GM19025 (cell line): ENCODE measurements at regions not wholly inside any gene's neighbourhood (a gene's known extent, or its start where the extent isn't known, plus 50 kb on each side); places are given as distances from the start of the nearest gene placed in this dataset.
A peak's percentile ranks its signal among the peaks of the same experiment; 100 is the strongest.
"Not testable (repeated sequence)": the region's sequence is repeated elsewhere in the genome, so short reads cannot be mapped to it uniquely, and the experiment has no call there.

Experiments
- ATAC-seq: cut with Tn5 transposase; IDR thresholded peaks from one replicate; pipeline ENCODE4 v1.9.1; 2021; ENCODE audit warnings: mild to moderate bottlenecking, low read depth, moderate library complexity; ENCODE audit not compliant: unreplicated experiment

GRCh38 chr5:100398815-100399214 is 136.4 kb upstream of the FAM174A start:
- not testable (repeated sequence) for ATAC-seq

DNA sequence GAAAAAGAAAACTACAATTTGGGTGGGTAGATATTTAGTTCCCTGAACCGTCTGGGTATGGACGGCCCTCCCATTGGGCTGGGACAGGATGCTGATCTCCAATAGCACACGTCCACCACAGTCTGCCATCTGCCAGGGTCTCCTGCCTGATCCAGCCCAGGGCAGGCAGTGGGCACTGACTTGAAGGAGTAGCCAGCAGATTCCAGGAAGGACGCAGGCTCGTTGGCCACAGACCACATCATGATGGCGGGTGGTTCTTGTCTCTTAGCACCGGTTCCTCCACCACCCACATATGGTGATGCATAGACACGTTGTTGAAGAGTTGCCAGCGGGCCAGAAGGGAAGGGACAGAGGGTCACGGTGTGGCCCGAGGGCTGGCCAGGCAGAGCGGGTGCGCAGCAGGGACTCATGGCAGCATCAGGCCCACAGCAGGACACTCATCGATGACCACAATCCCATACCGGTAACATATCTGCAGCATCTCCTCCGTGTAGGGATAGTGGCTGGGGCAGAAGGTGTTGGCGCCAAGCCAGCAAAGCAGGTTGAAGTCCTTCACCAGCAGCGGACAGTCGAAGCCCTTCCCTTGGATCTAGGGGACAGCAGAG is 155.8 kb upstream of the FAM174A start:
- ATAC-seq: not testable (repeated sequence)

- not testable (repeated sequence) for ATAC-seq
Observed at GRCh38 chr5:100364757-100365478, 170.3 kb upstream of the FAM174A start.

DNA sequence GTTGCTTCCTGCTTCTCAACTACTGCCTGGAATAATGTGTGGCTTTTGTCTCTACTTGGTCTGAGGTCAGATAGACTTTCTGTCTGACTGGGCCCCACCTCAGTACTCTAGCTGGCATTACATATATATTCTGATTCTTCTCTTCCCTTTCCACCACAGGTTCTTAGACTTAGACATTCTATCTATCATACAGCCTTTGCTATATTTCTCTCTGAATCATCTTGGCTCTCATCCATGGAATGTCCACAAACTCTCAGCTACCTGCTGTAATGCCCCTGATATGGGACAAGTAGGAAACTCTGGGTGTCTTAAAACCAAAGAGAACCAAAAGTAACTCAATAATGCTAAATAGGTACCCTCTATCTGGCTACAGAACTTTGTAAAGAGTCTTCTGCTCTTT is 170.8 kb upstream of the FAM174A start:
- ATAC-seq: not testable (repeated sequence)

- not testable (repeated sequence) for ATAC-seq
Observed at GRCh38 chr5:100359998-100360397, 175.2 kb upstream of the FAM174A start.

GRCh38 chr5:100346269-100346668 is 188.9 kb upstream of the FAM174A start:
- not testable (repeated sequence) for ATAC-seq

DNA sequence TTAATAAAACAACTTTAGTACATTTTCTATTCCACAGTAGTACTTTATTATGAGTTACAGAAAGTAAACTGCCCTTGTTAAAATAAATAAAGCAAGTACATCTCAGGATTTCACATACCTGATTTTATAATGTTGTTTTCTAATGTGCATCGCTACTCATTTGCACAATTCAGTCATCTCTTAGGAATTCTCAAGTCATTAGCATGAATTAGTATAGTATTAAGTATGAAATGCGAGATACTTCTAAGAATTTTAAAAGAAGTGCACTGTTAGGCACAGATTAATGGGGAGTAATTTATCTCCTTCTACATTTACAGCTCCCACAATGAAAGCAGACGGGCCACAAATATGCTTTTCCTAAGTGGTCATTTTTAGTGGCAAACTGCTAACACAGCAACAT is 193.7 kb upstream of the FAM174A start:
- ATAC-seq: not testable (repeated sequence)

DNA sequence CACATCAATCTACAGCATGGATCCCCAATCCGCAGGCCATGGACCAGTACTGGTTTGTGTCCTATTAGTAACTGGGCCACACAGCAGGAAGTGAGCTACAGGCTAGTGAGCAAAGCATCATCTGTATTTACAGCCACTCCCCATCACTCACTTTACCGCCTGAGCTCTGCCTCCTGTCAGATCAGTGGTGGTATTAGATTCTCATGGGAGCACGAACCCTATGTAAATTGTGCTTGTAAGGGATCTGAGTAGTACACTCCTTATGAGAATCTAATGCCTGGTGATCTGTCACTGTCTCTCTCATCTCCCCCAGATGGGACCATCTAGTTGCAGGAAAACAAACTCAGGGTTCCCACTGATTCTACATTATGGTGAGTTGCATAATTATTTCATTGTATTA is 212.7 kb upstream of the FAM174A start:
- no peak for ATAC-seq

DNA sequence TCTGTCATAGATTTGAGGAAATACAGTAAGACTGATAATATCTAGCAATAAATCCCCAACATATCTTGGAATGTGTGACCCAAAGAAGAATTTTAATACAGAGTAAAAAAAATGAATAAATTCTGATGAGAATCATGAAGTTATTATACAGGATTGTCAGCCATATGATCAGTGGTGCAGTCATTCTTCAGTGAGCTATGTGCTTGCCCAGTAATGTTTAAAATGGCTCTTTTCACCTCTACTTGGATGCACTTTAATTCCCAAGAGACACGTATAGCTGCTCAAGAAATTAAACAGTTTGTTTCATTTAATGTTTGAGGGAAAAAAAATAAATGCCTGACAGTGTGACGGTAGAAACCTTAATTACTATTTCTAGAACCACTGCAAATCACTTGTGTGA is 215.3 kb upstream of the FAM174A start:
- ATAC-seq: no peak

DNA sequence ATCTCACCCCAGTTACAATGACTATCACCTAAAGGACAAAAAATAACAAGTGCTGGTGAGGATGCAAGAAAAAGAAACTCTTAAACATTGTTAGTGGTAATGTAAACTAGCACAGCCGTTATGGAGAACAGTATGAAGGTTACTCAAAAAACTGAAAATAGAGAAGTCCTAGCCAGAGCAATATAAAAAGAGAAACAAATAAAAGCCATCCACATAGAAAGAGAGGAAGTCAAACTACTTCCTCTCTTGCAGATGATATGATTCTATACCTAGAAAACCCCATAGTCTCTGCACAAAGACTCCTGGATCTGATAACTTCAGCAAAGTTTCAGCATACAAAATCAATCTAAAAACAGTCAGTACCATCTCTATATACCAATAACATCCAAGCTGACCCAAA is 221.5 kb upstream of the FAM174A start:
- no peak for ATAC-seq

- no peak for ATAC-seq
Observed at GRCh38 chr5:100311806-100312205, 223.4 kb upstream of the FAM174A start.

GRCh38 chr5:100306000-100306399 is 229.2 kb upstream of the FAM174A start:
- ATAC-seq: no peak

GRCh38 chr5:100303216-100303615 is 232.0 kb upstream of the FAM174A start:
- no peak for ATAC-seq

- no peak for ATAC-seq
Observed at GRCh38 chr5:100299261-100299660, 235.9 kb upstream of the FAM174A start.

DNA sequence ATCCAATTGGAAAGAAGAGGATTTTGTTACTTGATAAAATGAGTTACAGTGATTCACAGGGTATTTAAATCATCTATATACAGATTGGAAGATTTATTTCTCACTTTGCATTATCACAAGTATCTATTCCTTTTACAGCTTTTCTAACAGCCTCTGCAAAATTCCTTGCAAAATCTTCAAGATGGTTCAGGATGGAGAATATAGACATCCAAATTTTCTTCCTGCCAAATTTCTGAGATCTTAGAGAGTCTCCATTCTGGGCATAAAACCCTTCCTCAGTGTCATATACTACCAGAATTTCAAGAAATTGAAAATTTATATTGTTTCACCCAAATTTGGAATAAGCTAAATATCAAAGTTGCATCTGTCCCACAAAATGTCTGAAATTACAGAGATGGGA is 259.1 kb upstream of the FAM174A start:
- ATAC-seq: no peak

DNA sequence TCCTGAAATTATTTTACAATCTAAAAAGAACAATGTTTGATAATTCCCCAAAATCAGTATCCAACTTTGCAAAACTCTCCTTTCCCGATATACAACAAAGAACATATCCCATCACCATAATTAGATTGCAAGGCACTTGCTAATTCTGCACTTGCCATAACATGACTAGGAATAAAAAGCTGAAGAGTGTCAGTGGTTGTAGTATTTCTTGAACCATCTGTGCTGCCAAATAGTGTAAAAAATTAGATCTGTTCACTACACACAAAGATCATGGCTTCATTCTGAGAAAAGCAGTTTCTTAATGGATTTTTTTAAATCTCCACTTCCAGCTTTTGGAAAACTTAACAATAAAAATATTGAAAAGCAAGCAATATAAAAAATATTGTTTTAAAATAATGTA is 259.5 kb upstream of the FAM174A start:
- ATAC-seq: no peak

DNA sequence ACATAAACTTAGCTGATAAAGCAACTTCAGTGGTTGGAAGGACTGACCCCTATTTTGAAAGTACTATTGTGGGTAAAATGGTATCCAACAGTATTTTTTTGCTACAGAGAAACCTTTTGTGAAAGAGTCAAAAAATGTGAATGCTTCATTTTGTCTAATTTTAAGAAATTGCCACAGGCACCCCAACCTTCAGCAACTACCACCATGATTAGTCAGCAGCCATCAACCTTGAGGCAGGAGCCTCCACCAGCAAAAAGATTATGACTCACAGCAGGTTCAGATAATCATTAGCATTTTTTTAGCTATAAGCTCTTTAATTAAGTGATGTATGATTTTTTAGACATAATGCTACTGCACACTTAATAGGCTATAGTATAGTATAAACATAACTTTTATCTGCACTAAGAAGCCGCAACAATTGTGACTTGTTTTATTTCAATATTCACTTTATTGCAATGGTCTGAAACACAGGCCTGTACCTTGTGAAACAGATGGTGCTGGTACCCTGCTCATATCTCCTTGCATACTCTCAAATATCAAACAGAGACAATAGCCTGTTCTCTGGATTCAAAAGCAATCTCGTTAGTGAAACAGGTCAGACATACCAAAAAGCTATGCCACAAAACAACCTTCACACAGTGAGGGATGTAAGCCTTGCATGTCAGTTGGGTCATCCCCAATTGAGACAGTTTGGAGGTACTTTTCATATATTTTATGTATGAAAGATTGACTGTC is 261.2 kb upstream of the FAM174A start:
- ATAC-seq: no peak

DNA sequence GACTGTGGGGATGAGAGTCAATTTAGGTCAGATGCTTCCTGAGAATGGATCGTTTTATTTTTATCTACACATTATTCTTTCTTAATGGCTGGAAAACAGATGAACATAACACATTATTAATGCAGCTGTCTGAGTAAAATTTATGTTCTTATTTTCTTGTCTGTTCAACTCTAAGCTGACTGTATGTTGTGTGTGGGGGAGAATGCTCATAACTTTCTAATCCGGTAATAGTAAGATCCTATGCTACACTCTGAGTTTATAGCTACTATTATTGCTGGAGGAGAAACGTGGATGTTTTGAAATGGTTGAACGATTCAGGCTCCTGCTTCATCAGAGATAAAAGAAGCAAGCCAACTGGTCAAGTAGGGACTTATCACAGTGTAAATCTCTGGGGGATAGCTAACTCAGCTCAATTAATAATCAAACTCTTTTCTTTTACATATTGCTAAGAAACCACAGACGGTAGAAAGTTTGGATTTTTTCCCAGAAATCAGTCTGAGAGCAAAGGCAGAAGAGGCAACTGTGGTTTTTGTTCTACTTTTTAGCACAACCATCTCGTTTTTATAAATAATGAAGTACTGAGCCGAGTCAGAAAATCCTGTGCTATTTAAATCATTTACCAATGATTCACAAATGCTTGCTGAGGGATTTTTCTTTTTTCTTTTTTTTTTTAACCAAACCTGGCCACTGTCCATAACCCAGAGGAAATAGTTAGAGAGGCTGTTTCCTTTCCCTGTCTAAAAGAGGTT is 265.0 kb upstream of the FAM174A start:
- ATAC-seq: peak; percentile 52

DNA sequence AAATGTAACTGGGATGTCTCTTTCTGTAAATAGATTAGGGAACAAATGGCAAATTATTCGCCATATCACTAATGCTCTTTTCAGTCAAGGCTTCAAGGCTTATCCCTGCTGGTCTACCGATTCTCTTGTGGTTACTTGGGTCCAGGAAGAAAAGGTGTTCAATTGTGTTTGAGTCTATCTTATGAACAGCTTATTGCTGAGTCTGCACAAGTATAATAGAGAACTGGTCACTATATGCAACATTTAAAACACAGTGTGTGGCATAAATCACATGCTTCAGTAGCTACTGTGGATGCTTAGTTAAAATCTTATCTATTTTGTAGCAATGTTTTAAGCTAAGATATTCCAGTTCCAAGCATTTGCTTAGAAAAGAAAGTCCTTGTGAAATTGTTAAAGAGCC is 274.2 kb upstream of the FAM174A start:
- ATAC-seq: no peak

DNA sequence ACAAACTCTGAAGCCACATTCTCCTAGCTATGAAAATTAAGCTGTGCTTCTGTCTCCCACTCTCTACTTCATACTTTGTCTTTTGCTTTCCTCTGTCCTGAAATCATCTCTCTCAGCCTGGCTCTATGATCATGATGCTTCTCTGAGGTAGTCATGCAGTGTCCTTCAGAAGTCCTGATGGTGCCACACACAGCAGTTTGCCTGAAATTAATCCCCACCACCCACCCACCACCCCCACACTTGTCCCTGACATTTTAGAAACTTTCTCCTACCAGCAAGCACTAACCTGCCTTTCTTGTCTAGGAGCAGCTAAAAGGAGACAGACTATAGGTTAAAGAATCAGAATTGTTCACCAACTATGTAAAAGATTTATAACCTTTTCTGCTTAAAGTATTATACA is 282.2 kb upstream of the FAM174A start:
- no peak for ATAC-seq

DNA sequence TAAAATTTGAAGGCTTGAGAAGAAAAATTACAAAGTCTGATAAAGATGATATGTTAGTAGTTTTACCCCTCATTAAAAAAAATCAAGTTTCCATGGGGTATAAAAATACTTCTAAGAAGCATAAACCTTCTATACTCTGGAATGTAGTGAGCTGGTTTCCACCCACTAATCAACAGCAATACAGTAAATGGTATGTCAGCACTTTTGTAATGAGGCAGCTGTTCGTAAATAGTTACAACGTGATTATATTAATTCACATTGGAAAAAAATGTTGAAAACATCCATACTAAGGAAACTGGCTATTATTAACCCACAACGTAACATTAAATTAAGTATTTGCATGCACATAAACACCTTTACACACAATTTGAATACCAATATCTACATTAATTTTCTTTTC is 283.1 kb upstream of the FAM174A start:
- no peak for ATAC-seq
